Aorta (tissue), 5 donors: ENCODE measurements at regions not wholly inside any gene's neighbourhood (a gene's known extent, or its start where the extent isn't known, plus 50 kb on each side); places are given as distances from the start of the nearest gene placed in this dataset.

Source experiments
- ATAC-seq: fragments of 200-7000 bp; cut with Tn5 transposase; one replicate; pipeline ENCODE4 v1.9.1; 2022; ENCODE audit warnings: moderate library complexity; ENCODE audit not compliant: low FRiP score
- DNase-seq, 2 donors: peaks; one replicate each; pipeline ENCODE4 v3.0.0-alpha.2; 2020
- H3K27ac ChIP-seq, 2 donors: one replicate each; pipeline ENCODE4 v1.5.1; 2013; ENCODE audit warnings: low read length in 2 of 2, mild to moderate bottlenecking in 2 of 2, moderate library complexity in 2 of 2, control low read depth in 1 of 2, inconsistent platforms in 1 of 2, low read depth in 1 of 2
- H3K27me3 ChIP-seq, 2 donors: one replicate each; pipeline ENCODE4 v1.6.1; 2013; ENCODE audit warnings: control low read depth in 1 of 2, low read length in 1 of 2, mild to moderate bottlenecking in 1 of 2, moderate library complexity in 1 of 2; ENCODE audit not compliant: insufficient read depth in 2 of 2, control insufficient read depth in 1 of 2
- H3K36me3 ChIP-seq, 2 donors: one replicate each; pipeline ENCODE4 v1.6.1; 2013; ENCODE audit warnings: control low read depth in 1 of 2, low read length in 1 of 2, mild to moderate bottlenecking in 1 of 2; ENCODE audit not compliant: insufficient read depth in 2 of 2, control insufficient read depth in 1 of 2
- H3K4me1 ChIP-seq, 2 donors: one replicate each; pipeline ENCODE4 v1.6.1; 2013; ENCODE audit warnings: low read length in 2 of 2, control low read depth in 1 of 2, mild to moderate bottlenecking in 1 of 2, moderate library complexity in 1 of 2; ENCODE audit not compliant: insufficient read depth in 2 of 2, control insufficient read depth in 1 of 2
- H3K4me3 ChIP-seq, 2 donors: one replicate each; pipeline ENCODE4 v1.5.1; 2013; ENCODE audit warnings: low read length in 2 of 2, control low read depth in 1 of 2, mild to moderate bottlenecking in 1 of 2
- H3K9me3 ChIP-seq: one replicate; pipeline ENCODE4 v1.6.1; 2013; ENCODE audit warnings: mild to moderate bottlenecking, low read length; ENCODE audit not compliant: control insufficient read depth
- WGBS, 2 donors: extraction: QIAGEN DNeasy Blood & Tissue Kit; methylation state at CpG; one replicate each; pipeline ENCODE4 v1.1.7; 2013; 5-methylcytosine and 5-hydroxymethylcytosine counted together
- intact Hi-C, 2 donors: fragments of 100-400 bp; cut with DNase I; formaldehyde crosslinking; loops; one replicate each; pipeline versions ENCODE4 v1.14.2 to v1.15.0; 2022
- donor health status: healthy with polysubstance abuse.
- donor health status: Bipolar disorder and iron deficiency.
- donor health status: DM: no; HTN: no; CAD: no.
- donor health status: DM: no; HTN: no; CAD: no.
- donor health status: DM: yes; HTN: yes; CAD: no.

- WGBS, 2 donors: 86 to 88% methylated on average over 5 of the region's 5 CpGs
- Histone ChIP-seq H3K4me1 (no peaks in the 10 kb centered on the region), H3K9me3 (no peaks in the 10 kb centered on the region), H3K36me3 (peaks cover 0 to 3% of the 10 kb centered on the region in 2 donors), H3K4me3 (no peak overlapping the region), H3K27me3 (no peaks in the 10 kb centered on the region), H3K27ac (no peak overlapping the region)
- ATAC-seq (no peak), DNase-seq (no peak)
- intact Hi-C loops: no loop called here
These were observed 600.7 kb upstream of the ID2 start for GRCh38 chr2:8081130-8081529.

DNA sequence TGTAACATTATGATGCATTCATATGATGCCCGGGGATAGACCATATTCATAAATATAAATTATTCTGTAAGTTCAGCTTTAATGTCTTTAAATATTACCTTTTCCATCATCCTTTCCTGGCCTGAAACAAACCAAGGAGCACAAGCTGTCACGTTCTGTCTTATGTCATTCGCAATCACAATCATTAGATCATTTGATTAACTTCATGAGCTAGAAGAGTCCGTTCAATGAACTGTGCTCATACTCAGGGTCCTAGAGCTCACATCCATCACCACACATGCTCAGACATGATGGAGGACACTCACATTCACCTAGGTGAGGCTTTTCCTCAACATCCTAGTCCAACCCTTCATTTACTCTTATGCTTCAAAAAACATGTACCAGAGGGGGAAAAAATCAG lies 599.0 kb upstream of the ID2 start:
- 97% methylated on average over 4 of the region's 4 CpGs for WGBS, 2 donors

GRCh38 chr2:8086357-8086756 lies 595.5 kb upstream of the ID2 start:
- no peak for DNase-seq
- no peaks in the 10 kb centered on the region for H3K36me3 ChIP-seq
- intact Hi-C loops: no loop called here
- WGBS, 2 donors: 91 to 96% methylated on average over 2 of the region's 2 CpGs
- no peak for ATAC-seq
- no peak overlapping the region for H3K4me3 ChIP-seq
- no peaks in the 10 kb centered on the region for H3K27me3 ChIP-seq
- H3K4me1 ChIP-seq: no peaks in the 10 kb centered on the region
- H3K9me3 ChIP-seq: no peaks in the 10 kb centered on the region
- H3K27ac ChIP-seq: no peak overlapping the region

More for the DNA sequence above, 599.0 kb upstream of the ID2 start:
- Histone ChIP-seq H3K36me3 (no peaks in the 10 kb centered on the region), H3K4me1 (no peaks in the 10 kb centered on the region), H3K27ac (no peak overlapping the region), H3K27me3 (no peaks in the 10 kb centered on the region), H3K9me3 (no peaks in the 10 kb centered on the region), H3K4me3 (no peak overlapping the region)
- DNase-seq (no peak), ATAC-seq (no peak)
- intact Hi-C loops: no loop called here

DNA sequence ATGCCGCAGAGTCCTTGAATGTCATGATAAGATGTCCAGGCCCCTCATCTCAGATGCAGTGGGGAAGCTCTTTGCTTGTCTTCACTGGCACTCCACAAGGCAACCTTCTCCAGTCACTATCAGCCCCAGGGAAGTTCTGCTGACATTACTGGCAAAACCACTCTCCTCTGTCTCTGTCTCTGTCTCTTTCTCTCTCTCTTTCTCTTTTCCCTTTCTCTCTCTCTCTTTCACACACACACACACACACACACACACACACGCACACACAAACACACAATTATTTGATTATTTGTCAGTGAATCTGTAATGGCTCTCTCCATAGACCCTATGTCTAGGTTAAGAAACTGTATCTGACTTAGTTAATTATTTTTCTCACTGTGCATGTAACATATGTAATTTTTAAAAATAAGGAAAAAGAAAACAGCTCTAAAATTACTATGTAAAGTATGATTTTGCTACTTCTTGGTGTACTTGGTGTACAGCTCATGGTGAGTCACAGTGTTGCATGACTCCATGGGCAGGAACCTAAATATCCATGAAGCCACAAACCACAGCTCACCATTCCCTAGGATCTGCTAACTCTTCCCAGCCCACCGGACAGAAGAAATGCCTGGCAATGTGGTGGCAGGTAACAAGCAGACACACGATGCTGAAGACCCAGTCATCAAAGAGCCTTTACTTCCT lies 594.9 kb upstream of the ID2 start:
- Histone ChIP-seq H3K4me1 (no peaks in the 10 kb centered on the region), H3K9me3 (no peaks in the 10 kb centered on the region), H3K4me3 (no peak overlapping the region), H3K27me3 (no peaks in the 10 kb centered on the region), H3K27ac (no peak overlapping the region), H3K36me3 (no peaks in the 10 kb centered on the region)
- no peak for DNase-seq
- no peak for ATAC-seq
- intact Hi-C loops: no loop called here
- WGBS, 2 donors: 86 to 92% methylated on average over 4 of the region's 4 CpGs

DNA sequence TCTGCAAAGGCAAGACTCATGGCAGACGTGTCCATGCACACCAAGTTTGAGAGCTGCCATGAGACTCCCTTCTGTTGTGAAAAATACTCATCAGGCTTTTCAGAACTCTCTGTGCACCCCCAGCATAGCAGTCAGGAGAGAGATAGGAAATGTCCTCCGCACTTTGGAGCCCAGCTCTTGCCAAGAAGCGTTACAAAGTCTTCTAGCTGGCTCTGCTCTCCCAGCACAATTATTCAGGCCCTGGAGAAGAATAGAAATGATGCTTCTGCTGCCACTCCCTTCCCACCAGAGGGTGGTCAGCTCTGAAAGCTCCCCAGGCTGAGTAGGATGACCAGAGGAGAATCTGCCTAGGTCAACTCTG lies 594.4 kb upstream of the ID2 start:
- H3K36me3 ChIP-seq: no peaks in the 10 kb centered on the region
- no peak overlapping the region for H3K4me3 ChIP-seq
- no peak for ATAC-seq
- H3K4me1 ChIP-seq: no peaks in the 10 kb centered on the region
- H3K27me3 ChIP-seq: no peaks in the 10 kb centered on the region
- 93 to 97% methylated on average over 3 of the region's 3 CpGs for WGBS, 2 donors
- no peak for DNase-seq
- no peak overlapping the region for H3K27ac ChIP-seq
- intact Hi-C loops: no loop called here
- H3K9me3 ChIP-seq: no peaks in the 10 kb centered on the region

DNA sequence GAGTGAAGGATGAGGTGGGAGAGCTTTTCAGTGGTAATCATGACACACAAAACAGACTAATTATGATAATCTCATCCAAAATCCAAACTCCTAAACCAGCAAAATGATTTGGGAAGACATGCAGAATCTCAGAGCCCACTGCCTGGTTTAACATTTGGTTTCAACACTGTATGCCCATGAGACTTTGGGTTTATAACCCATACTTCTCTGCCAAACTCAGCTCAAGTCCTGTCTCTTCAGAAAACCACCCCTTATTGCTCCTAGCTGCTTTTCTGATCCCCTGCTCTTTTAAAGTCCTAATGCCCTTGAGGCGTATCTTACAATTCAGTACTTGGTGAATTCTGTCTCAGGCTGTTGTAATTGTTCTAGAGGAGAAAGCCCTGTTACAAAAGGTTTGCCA lies 593.0 kb upstream of the ID2 start:
- Histone ChIP-seq H3K27me3 (no peaks in the 10 kb centered on the region), H3K36me3 (no peaks in the 10 kb centered on the region), H3K4me3 (no peak overlapping the region), H3K9me3 (no peaks in the 10 kb centered on the region), H3K27ac (no peak overlapping the region), H3K4me1 (no peaks in the 10 kb centered on the region)
- WGBS, 2 donors: 99 to 100% methylated on average over 1 of the region's 1 CpG
- ATAC-seq: no peak
- intact Hi-C loops: no loop called here
- DNase-seq: no peak

DNA sequence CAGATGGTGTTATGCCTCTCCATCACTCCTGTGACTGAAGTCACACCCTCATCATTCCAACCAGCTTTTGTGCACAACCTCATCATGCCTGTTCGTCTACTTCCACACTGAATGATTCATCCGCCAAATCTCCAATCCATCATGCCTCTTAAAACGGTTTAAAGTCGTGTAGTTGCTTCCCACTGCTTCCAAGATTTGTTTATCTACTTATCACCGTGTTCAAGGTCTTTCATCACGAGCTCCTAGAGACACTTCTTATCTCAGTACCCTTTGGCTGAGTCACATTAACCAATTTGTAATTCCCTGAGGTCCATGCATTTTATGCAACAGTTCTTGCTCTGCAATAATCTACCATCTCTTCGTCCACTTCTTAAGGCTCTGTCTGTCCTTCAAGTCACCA lies 592.3 kb upstream of the ID2 start:
- Histone ChIP-seq H3K4me1 (no peaks in the 10 kb centered on the region), H3K9me3 (no peaks in the 10 kb centered on the region), H3K27ac (no peak overlapping the region), H3K36me3 (no peaks in the 10 kb centered on the region), H3K4me3 (no peak overlapping the region), H3K27me3 (no peaks in the 10 kb centered on the region)
- intact Hi-C loops: no loop called here
- no peak for ATAC-seq
- WGBS, 2 donors: 77 to 80% methylated on average over 7 of the region's 7 CpGs
- DNase-seq: no peak

GRCh38 chr2:8090748-8091700 lies 590.8 kb upstream of the ID2 start:
- Histone ChIP-seq H3K4me3 (no peak overlapping the region), H3K4me1 (no peaks in the 10 kb centered on the region), H3K9me3 (no peaks in the 10 kb centered on the region), H3K36me3 (no peaks in the 10 kb centered on the region), H3K27me3 (no peaks in the 10 kb centered on the region), H3K27ac (no peak overlapping the region)
- intact Hi-C loops: no loop called here
- peak; percentile 82 to 84 for DNase-seq
- peak; percentile 82 for ATAC-seq
- WGBS, 2 donors: 90 to 91% methylated on average over 5 of the region's 5 CpGs

GRCh38 chr2:8094526-8094925 lies 587.3 kb upstream of the ID2 start:
- Histone ChIP-seq H3K4me3 (no peak overlapping the region), H3K27ac (no peak overlapping the region), H3K4me1 (no peaks in the 10 kb centered on the region), H3K27me3 (no peaks in the 10 kb centered on the region), H3K36me3 (no peaks in the 10 kb centered on the region), H3K9me3 (no peaks in the 10 kb centered on the region)
- intact Hi-C loops: no loop called here
- ATAC-seq (no peak), DNase-seq (no peak)
- 92 to 94% methylated on average over 18 of the region's 18 CpGs for whole genome bisulfite sequencing, 2 donors
